WTC11 (cell line): ENCODE measurements at regions not wholly inside any gene's neighbourhood (a gene's known extent, or its start where the extent isn't known, plus 50 kb on each side); places are given as distances from the start of the nearest gene placed in this dataset.
"Not testable (repeated sequence)": the region's sequence is repeated elsewhere in the genome, so short reads cannot be mapped to it uniquely, and the experiment has no call there.

Experiments used
- ATAC-seq: fragments of 200-7000 bp; cut with Tn5 transposase; 2 replicates; pipeline ENCODE4 v1.10.0; 2021; ENCODE audit warnings: mild to moderate bottlenecking, moderate library complexity
- CTCF ChIA-PET: fragments of 300-600 bp; sonication (Branson Sonifier 250); formaldehyde crosslinking; loops from one replicate; lab custom pipeline; 2021; ENCODE audit warnings: antibody characterized with exemption; lab: Charles Lee
- POLR2A ChIA-PET: fragments of 350-600 bp; sonication (Branson Sonifier 250); formaldehyde crosslinking; loops from one replicate; lab custom pipeline; 2021; ENCODE audit warnings: antibody characterized with exemption; lab: Charles Lee
- DNase-seq: peaks from one replicate; pipeline ENCODE4 v3.0.0; 2021; ENCODE audit warnings: low spot score
- H3K27ac Mint-ChIP-seq: 2 replicates; pipeline ENCODE4 v1.8.0; 2021; ENCODE audit warnings: mixed read lengths
- H3K27me3 Mint-ChIP-seq: 2 replicates; pipeline ENCODE4 v1.8.0; 2021; ENCODE audit warnings: low read depth, mild to moderate bottlenecking, moderate library complexity, mixed read lengths
- H3K36me3 Mint-ChIP-seq: 2 replicates; pipeline ENCODE4 v1.8.0; 2021; ENCODE audit warnings: mixed read lengths
- H3K4me1 Mint-ChIP-seq: 2 replicates; pipeline ENCODE4 v1.8.0; 2022; ENCODE audit warnings: mixed read lengths
- H3K4me3 Mint-ChIP-seq: 2 replicates; pipeline ENCODE4 v1.8.0; 2021; ENCODE audit warnings: mild to moderate bottlenecking, moderate library complexity, mixed read lengths
- H3K9me3 Mint-ChIP-seq: 2 replicates; pipeline ENCODE4 v1.8.0; 2021; ENCODE audit warnings: mixed read lengths
- NFATC4 ChIP-seq: fragments of 250-450 bp; sonication (Bioruptor Pico); IDR thresholded peaks from 2 replicates; pipeline ENCODE4 v1.9.0; 2021; ENCODE audit warnings: mild to moderate bottlenecking
- NFE2L1 ChIP-seq: sonication (generic); formaldehyde crosslinking; IDR thresholded peaks from 2 replicates; pipeline ENCODE4 v1.8.1; 2023; ENCODE audit warnings: missing genetic modification reagents
- ZNF138 ChIP-seq: sonication (generic); formaldehyde crosslinking; conservative IDR thresholded peaks from 2 replicates; pipeline ENCODE4 v1.8.1; 2022; ENCODE audit warnings: mild to moderate bottlenecking, moderate library complexity, missing genetic modification reagents
- ZNF396 ChIP-seq: fragments of 250-450 bp; sonication (Bioruptor Pico); IDR thresholded peaks from 2 replicates; pipeline ENCODE4 v1.8.0; 2021; ENCODE audit warnings: mild to moderate bottlenecking, moderate library complexity, borderline replicate concordance
- TF ChIP-seq, protein P1 (sequence below): sonication (generic); formaldehyde crosslinking; IDR thresholded peaks from 2 replicates; pipeline ENCODE4 v1.8.1; 2022; ENCODE audit warnings: low read depth, mild to moderate bottlenecking, moderate library complexity, missing genetic modification reagents, borderline replicate concordance
- TF ChIP-seq, protein P2 (sequence below): sonication (generic); formaldehyde crosslinking; IDR thresholded peaks from 2 replicates; pipeline ENCODE4 v1.8.1; 2022; ENCODE audit warnings: missing genetic modification reagents, borderline replicate concordance
- TF ChIP-seq, protein P3 (sequence below): fragments of 250-450 bp; sonication (Bioruptor Pico); IDR thresholded peaks from 2 replicates; pipeline ENCODE4 v1.9.0; 2021; ENCODE audit warnings: moderate library complexity, mild to moderate bottlenecking, inconsistent platforms, borderline replicate concordance
- TF ChIP-seq, protein P4 (sequence below): sonication (generic); formaldehyde crosslinking; conservative IDR thresholded peaks from 2 replicates; pipeline ENCODE4 v1.8.1; 2023; ENCODE audit warnings: mild to moderate bottlenecking, low read depth, missing genetic modification reagents, moderate library complexity
- TF ChIP-seq, protein P5 (sequence below): sonication (generic); formaldehyde crosslinking; IDR thresholded peaks from 2 replicates; pipeline ENCODE4 v1.8.0; 2022; ENCODE audit warnings: mild to moderate bottlenecking, missing genetic modification reagents
- TF ChIP-seq, protein P6 (sequence below): sonication (generic); formaldehyde crosslinking; IDR thresholded peaks from 2 replicates; pipeline ENCODE4 v1.8.0; 2023; ENCODE audit warnings: missing genetic modification reagents, mild to moderate bottlenecking, borderline replicate concordance

DNA sequence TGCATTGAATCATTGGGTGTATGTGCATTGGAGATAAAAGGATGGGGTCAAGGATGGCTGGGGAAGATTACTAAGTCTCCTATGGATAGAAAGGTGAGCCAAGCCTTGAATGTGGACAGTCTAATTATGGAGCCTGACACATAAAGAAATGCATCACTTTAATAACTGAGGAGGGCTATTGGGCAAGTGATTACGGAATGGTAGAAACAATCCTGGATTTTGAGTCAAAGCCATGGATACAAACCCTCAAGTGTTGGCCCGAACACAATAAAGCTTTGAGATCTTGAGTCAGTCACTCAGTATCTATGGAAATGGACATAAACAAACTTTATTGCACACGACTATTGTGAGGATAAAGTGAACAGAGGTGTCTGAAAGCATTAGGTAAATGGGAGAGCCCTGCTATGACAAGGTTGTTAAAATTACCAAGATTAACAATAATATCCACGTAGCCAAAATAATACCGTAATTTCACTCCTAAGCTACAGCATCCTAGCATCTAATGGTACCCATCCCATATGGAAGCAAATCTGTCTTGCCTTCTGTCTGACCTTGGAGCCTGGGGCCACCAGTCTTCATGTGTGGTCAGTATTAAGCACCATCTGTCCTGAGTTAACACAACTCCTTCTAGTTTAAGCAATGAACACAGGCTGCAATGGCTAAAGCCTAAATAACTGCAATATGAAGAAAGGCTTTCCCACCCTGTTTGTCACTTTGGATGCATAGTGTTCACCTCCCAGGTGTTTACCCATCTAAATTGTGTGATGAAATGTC is 136.9 kb upstream of the PRICKLE2 start (continued):
- TF ChIP-seq, protein P1, sequence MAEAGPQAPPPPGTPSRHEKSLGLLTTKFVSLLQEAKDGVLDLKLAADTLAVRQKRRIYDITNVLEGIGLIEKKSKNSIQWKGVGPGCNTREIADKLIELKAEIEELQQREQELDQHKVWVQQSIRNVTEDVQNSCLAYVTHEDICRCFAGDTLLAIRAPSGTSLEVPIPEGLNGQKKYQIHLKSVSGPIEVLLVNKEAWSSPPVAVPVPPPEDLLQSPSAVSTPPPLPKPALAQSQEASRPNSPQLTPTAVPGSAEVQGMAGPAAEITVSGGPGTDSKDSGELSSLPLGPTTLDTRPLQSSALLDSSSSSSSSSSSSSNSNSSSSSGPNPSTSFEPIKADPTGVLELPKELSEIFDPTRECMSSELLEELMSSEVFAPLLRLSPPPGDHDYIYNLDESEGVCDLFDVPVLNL, result no peak
- TF ChIP-seq, protein P2, sequence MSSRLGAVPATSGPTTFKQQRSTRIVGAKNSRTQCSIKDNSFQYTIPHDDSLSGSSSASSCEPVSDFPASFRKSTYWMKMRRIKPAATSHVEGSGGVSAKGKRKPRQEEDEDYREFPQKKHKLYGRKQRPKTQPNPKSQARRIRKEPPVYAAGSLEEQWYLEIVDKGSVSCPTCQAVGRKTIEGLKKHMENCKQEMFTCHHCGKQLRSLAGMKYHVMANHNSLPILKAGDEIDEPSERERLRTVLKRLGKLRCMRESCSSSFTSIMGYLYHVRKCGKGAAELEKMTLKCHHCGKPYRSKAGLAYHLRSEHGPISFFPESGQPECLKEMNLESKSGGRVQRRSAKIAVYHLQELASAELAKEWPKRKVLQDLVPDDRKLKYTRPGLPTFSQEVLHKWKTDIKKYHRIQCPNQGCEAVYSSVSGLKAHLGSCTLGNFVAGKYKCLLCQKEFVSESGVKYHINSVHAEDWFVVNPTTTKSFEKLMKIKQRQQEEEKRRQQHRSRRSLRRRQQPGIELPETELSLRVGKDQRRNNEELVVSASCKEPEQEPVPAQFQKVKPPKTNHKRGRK (CRISPR knock-in tag), result no peak
- TF ChIP-seq ZNF138 (CRISPR knock-in tag), result no peak
- TF ChIP-seq, all 79 proteins: peak for 0

DNA sequence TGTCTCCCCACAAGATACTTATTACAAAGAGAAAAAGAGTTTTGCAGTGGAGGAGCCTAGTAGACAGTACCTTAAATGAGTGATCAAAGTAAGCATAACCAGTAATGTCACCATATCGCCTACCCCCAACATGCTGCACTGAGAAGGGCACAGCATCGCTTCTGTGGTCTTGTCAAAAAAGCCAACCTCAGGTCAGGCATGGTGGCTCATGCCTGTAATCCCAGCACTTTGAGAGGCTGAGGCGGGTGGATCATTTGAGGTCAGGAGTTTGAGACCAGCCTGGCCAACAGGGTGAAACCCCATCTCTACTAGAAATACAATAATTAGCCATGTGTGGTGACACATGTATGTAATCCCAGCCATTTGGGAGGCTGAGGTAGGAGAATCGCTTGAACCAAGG is 135.8 kb upstream of the PRICKLE2 start:
- POLR2A ChIA-PET, H3K9me3 Mint-ChIP-seq: not testable (repeated sequence)

DNA sequence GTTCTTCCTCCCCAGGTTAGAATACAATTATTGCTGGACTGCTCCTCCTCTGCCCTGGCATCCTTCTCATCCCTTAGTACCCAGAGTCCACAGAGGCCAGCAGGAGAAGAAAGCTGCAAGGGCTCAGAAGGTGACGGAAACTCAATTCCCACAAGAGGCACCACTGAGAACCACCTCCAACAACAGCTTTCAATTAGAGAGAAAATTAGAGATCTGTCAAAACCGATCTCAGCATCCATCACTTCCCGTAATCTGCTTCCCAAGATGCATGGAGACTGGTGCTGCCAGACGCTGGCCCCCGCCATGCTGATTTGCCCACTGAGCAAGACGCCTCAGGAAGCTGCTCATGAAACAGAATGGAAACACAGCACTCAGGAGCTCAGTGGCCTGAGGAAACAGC is 135.0 kb upstream of the PRICKLE2 start:
- CTCF ChIA-PET, result interaction anchor here (0.8 to 1.3 kb wide), 2 partner anchors 22 to 40 kb away, joined by 3 read pairs; no protein-coding TSS in a partner anchor
- no peak overlapping the region for H3K27ac Mint-ChIP-seq
- POLR2A ChIA-PET, result no interaction called here
- peak; percentile 61; the same call in 1 of the 2 replicates for ATAC-seq
- no peak for DNase-seq
- peaks cover 16% of the 10 kb centered on the region for H3K4me1 Mint-ChIP-seq
- no peaks in the 10 kb centered on the region for H3K36me3 Mint-ChIP-seq
- no peak overlapping the region for H3K4me3 Mint-ChIP-seq
- no peak for TF ChIP-seq ZNF396 (CRISPR knock-in tag)
- TF ChIP-seq, all 79 proteins: peak for 0
- Mint-ChIP-seq H3K9me3 (no peaks in the 10 kb centered on the region), H3K27me3 (no peaks in the 10 kb centered on the region)

More for the DNA sequence above, 135.8 kb upstream of the PRICKLE2 start:
- H3K4me3 Mint-ChIP-seq, CTCF ChIA-PET, DNase-seq, ATAC-seq, H3K27ac Mint-ChIP-seq, H3K36me3 Mint-ChIP-seq, H3K27me3 Mint-ChIP-seq: not testable (repeated sequence)
- H3K4me1 Mint-ChIP-seq, result peaks cover 11% of the 10 kb centered on the region

DNA sequence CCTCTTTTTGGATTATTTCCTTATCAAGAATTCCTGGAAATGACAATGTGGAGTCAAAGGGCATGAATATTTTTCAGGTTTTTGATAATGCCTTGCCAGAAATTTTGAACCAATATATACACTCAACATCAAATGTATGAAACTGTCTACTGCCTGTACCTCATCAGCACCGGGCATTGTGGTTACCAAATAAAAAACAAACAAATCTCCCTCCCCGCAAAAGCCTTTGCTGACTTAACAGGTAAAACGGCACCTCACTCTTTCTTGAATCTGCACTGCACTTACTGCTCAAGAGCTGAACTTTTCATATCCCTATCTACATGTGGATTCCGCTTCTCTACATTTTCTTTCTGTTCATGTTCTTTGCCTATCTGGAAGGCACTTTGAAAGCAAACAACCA is 134.5 kb upstream of the PRICKLE2 start:
- no peak for DNase-seq
- H3K4me3 Mint-ChIP-seq, result no peak overlapping the region
- TF ChIP-seq, protein P3, sequence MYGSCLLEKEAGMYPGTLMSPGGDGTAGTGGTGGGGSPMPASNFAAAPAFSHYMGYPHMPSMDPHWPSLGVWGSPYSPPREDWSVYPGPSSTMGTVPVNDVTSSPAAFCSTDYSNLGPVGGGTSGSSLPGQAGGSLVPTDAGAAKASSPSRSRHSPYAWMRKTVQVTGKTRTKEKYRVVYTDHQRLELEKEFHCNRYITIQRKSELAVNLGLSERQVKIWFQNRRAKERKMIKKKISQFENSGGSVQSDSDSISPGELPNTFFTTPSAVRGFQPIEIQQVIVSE (CRISPR knock-in tag), result no peak
- TF ChIP-seq, protein P4, sequence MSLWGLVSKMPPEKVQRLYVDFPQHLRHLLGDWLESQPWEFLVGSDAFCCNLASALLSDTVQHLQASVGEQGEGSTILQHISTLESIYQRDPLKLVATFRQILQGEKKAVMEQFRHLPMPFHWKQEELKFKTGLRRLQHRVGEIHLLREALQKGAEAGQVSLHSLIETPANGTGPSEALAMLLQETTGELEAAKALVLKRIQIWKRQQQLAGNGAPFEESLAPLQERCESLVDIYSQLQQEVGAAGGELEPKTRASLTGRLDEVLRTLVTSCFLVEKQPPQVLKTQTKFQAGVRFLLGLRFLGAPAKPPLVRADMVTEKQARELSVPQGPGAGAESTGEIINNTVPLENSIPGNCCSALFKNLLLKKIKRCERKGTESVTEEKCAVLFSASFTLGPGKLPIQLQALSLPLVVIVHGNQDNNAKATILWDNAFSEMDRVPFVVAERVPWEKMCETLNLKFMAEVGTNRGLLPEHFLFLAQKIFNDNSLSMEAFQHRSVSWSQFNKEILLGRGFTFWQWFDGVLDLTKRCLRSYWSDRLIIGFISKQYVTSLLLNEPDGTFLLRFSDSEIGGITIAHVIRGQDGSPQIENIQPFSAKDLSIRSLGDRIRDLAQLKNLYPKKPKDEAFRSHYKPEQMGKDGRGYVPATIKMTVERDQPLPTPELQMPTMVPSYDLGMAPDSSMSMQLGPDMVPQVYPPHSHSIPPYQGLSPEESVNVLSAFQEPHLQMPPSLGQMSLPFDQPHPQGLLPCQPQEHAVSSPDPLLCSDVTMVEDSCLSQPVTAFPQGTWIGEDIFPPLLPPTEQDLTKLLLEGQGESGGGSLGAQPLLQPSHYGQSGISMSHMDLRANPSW (CRISPR knock-in tag), result no peak
- TF ChIP-seq NFE2L1 (CRISPR knock-in tag) (no peak), NFATC4 (CRISPR knock-in tag) (no peak)
- TF ChIP-seq, protein P5, sequence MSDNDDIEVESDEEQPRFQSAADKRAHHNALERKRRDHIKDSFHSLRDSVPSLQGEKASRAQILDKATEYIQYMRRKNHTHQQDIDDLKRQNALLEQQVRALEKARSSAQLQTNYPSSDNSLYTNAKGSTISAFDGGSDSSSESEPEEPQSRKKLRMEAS (CRISPR knock-in tag), result no peak
- TF ChIP-seq, protein P6, sequence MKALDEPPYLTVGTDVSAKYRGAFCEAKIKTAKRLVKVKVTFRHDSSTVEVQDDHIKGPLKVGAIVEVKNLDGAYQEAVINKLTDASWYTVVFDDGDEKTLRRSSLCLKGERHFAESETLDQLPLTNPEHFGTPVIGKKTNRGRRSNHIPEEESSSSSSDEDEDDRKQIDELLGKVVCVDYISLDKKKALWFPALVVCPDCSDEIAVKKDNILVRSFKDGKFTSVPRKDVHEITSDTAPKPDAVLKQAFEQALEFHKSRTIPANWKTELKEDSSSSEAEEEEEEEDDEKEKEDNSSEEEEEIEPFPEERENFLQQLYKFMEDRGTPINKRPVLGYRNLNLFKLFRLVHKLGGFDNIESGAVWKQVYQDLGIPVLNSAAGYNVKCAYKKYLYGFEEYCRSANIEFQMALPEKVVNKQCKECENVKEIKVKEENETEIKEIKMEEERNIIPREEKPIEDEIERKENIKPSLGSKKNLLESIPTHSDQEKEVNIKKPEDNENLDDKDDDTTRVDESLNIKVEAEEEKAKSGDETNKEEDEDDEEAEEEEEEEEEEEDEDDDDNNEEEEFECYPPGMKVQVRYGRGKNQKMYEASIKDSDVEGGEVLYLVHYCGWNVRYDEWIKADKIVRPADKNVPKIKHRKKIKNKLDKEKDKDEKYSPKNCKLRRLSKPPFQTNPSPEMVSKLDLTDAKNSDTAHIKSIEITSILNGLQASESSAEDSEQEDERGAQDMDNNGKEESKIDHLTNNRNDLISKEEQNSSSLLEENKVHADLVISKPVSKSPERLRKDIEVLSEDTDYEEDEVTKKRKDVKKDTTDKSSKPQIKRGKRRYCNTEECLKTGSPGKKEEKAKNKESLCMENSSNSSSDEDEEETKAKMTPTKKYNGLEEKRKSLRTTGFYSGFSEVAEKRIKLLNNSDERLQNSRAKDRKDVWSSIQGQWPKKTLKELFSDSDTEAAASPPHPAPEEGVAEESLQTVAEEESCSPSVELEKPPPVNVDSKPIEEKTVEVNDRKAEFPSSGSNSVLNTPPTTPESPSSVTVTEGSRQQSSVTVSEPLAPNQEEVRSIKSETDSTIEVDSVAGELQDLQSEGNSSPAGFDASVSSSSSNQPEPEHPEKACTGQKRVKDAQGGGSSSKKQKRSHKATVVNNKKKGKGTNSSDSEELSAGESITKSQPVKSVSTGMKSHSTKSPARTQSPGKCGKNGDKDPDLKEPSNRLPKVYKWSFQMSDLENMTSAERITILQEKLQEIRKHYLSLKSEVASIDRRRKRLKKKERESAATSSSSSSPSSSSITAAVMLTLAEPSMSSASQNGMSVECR (CRISPR knock-in tag), result no peak
- no peaks in the 10 kb centered on the region for H3K27me3 Mint-ChIP-seq
- H3K36me3 Mint-ChIP-seq, result no peaks in the 10 kb centered on the region
- no peaks in the 10 kb centered on the region for H3K9me3 Mint-ChIP-seq
- H3K4me1 Mint-ChIP-seq, result peaks cover 20% of the 10 kb centered on the region
- no peak for ATAC-seq
- CTCF ChIA-PET, result interaction anchor here (0.8 to 1.3 kb wide), 2 partner anchors 22 to 40 kb away, joined by 3 read pairs; no protein-coding TSS in a partner anchor
- H3K27ac Mint-ChIP-seq, result no peak overlapping the region
- POLR2A ChIA-PET, result no interaction called here
